NCI-H748 (cell line): ENCODE measurements at regions not wholly inside any gene's neighbourhood (a gene's known extent, or its start where the extent isn't known, plus 50 kb on each side); places are given as distances from the start of the nearest gene placed in this dataset.
"Not testable (repeated sequence)": the region's sequence is repeated elsewhere in the genome, so short reads cannot be mapped to it uniquely, and the experiment has no call there.

Experiments
- DNase-seq: peaks from one replicate; lab custom pipeline; 2025; ENCODE audit not compliant: unreplicated experiment; lab: John Stamatoyannopoulos, UW

GRCh38 chr6:118367314-118367713 lies 180.8 kb upstream of the PLN start:
- peak; percentile 13 for DNase-seq

GRCh38 chr6:118370722-118371121 lies 177.4 kb upstream of the PLN start:
- DNase-seq: no peak

- DNase-seq: no peak
Measured at GRCh38 chr6:118371955-118372354, 176.1 kb upstream of the PLN start.

GRCh38 chr6:118372413-118372812 lies 175.7 kb upstream of the PLN start:
- peak; percentile 81 for DNase-seq

- DNase-seq: peak; percentile 100
Measured at GRCh38 chr6:118377711-118378414, 170.2 kb upstream of the PLN start.

- not testable (repeated sequence) for DNase-seq
Measured at GRCh38 chr6:118380620-118381019, 167.5 kb upstream of the PLN start.

- DNase-seq: peak; percentile 51
Measured at GRCh38 chr6:118382126-118382525, 166.0 kb upstream of the PLN start.

- DNase-seq: no peak
Measured at GRCh38 chr6:118383924-118384323, 164.2 kb upstream of the PLN start.

GRCh38 chr6:118386975-118387374 lies 161.1 kb upstream of the PLN start:
- DNase-seq: no peak

- DNase-seq: no peak
Measured at GRCh38 chr6:118387921-118388701, 160.0 kb upstream of the PLN start.

GRCh38 chr6:118391086-118391485 lies 157.0 kb upstream of the PLN start:
- DNase-seq: no peak

GRCh38 chr6:118394106-118394505 lies 154.0 kb upstream of the PLN start:
- no peak for DNase-seq

GRCh38 chr6:118396969-118397368 lies 151.1 kb upstream of the PLN start:
- DNase-seq: no peak

- DNase-seq: peak; percentile 38
Measured at GRCh38 chr6:118397671-118398465, 150.2 kb upstream of the PLN start.

- DNase-seq: no peak
Measured at GRCh38 chr6:118400098-118400497, 148.0 kb upstream of the PLN start.

GRCh38 chr6:118400582-118400981 lies 147.5 kb upstream of the PLN start:
- DNase-seq: no peak

- DNase-seq: peak; percentile 34
Measured at GRCh38 chr6:118401325-118401975, 146.6 kb upstream of the PLN start.

- no peak for DNase-seq
Measured at GRCh38 chr6:118403036-118403435, 145.1 kb upstream of the PLN start.

GRCh38 chr6:118408863-118409262 lies 139.2 kb upstream of the PLN start:
- no peak for DNase-seq

- no peak for DNase-seq
Measured at GRCh38 chr6:118410001-118410400, 138.1 kb upstream of the PLN start.
